ENCODE measurements at regions not wholly inside any gene's neighbourhood (a gene's known extent, or its start where the extent isn't known, plus 50 kb on each side); places are given as distances from the start of the nearest gene placed in this dataset.
"Not testable (repeated sequence)": the region's sequence is repeated elsewhere in the genome, so short reads cannot be mapped to it uniquely, and the experiment has no call there.

GRCh38 chr2:194382221-194382620 is 1274.8 kb upstream of the SLC39A10 start:
- Histone ChIP-seq H3K27me3 (no peaks in the 10 kb centered on the region), H3K9me3 (peaks cover 0 to 15% of the 10 kb centered on the region in 2 donors), H3K36me3 (no peaks in the 10 kb centered on the region), H3K4me3 (no peak overlapping the region), H3K27ac (no peak overlapping the region), H3K4me1 (no peaks in the 10 kb centered on the region)
- intact Hi-C loops (cut with DNase I; ENCODE audit: low total_unique reads), result no loop called here
- DNase-seq (ENCODE audit: low spot score in 2 of 2), result no peak
- TF ChIP-seq POLR2A (IDR thresholded peaks at IDR 0.05), result no peak
- no peak for TF ChIP-seq CTCF (IDR thresholded peaks at IDR 0.05)
- TF ChIP-seq POLR2AphosphoS5 (IDR thresholded peaks at IDR 0.05), result no peak

GRCh38 chr2:194380011-194380410 is 1277.0 kb upstream of the SLC39A10 start:
- intact Hi-C loops (cut with DNase I; ENCODE audit: low total_unique reads), result no loop called here
- no peak for TF ChIP-seq CTCF (IDR thresholded peaks at IDR 0.05)
- no peak for TF ChIP-seq POLR2AphosphoS5 (IDR thresholded peaks at IDR 0.05)
- no peak for TF ChIP-seq POLR2A (IDR thresholded peaks at IDR 0.05)
- H3K4me3 ChIP-seq, result no peak overlapping the region
- no peaks in the 10 kb centered on the region for H3K36me3 ChIP-seq
- no peak overlapping the region for H3K27ac ChIP-seq
- H3K4me1 ChIP-seq, result no peaks in the 10 kb centered on the region
- no peaks in the 10 kb centered on the region for H3K27me3 ChIP-seq
- no peak for DNase-seq (ENCODE audit: low spot score in 2 of 2)
- H3K9me3 ChIP-seq, result peaks cover 0 to 12% of the 10 kb centered on the region in 2 donors

GRCh38 chr2:194367390-194367789 is 1289.6 kb upstream of the SLC39A10 start:
- H3K27me3 ChIP-seq; DNase-seq (ENCODE audit: low spot score in 2 of 2); H3K4me1 ChIP-seq; H3K36me3 ChIP-seq; intact Hi-C loops (cut with DNase I; ENCODE audit: low total_unique reads); H3K4me3 ChIP-seq; H3K27ac ChIP-seq: not testable (repeated sequence)
- peaks cover 0 to 15% of the 10 kb centered on the region in 2 donors for H3K9me3 ChIP-seq

- no peak for DNase-seq (ENCODE audit: low spot score in 2 of 2)
- Histone ChIP-seq H3K4me1 (no peaks in the 10 kb centered on the region), H3K27me3 (no peaks in the 10 kb centered on the region), H3K9me3 (peaks cover 0 to 15% of the 10 kb centered on the region in 2 donors), H3K36me3 (no peaks in the 10 kb centered on the region), H3K27ac (no peak overlapping the region), H3K4me3 (no peak overlapping the region)
- TF ChIP-seq CTCF (IDR thresholded peaks at IDR 0.05), result no peak
- no peak for TF ChIP-seq POLR2AphosphoS5 (IDR thresholded peaks at IDR 0.05)
- no peak for TF ChIP-seq POLR2A (IDR thresholded peaks at IDR 0.05)
- intact Hi-C loops (cut with DNase I; ENCODE audit: low total_unique reads), result no loop called here
These were observed 1293.1 kb upstream of the SLC39A10 start for GRCh38 chr2:194363878-194364277.

GRCh38 chr2:194363295-194363694 is 1293.7 kb upstream of the SLC39A10 start:
- TF ChIP-seq POLR2AphosphoS5 (IDR thresholded peaks at IDR 0.05) (no peak), POLR2A (IDR thresholded peaks at IDR 0.05) (no peak), CTCF (IDR thresholded peaks at IDR 0.05) (no peak)
- Histone ChIP-seq H3K27me3 (no peaks in the 10 kb centered on the region), H3K9me3 (peaks cover 0 to 15% of the 10 kb centered on the region in 2 donors), H3K36me3 (no peaks in the 10 kb centered on the region), H3K27ac (no peak overlapping the region), H3K4me1 (no peaks in the 10 kb centered on the region), H3K4me3 (no peak overlapping the region)
- DNase-seq (ENCODE audit: low spot score in 2 of 2), result no peak
- intact Hi-C loops (cut with DNase I; ENCODE audit: low total_unique reads), result no loop called here

- H3K4me3 ChIP-seq, result no peak overlapping the region
- intact Hi-C loops (cut with DNase I; ENCODE audit: low total_unique reads), result no loop called here
- no peaks in the 10 kb centered on the region for H3K36me3 ChIP-seq
- no peaks in the 10 kb centered on the region for H3K27me3 ChIP-seq
- no peaks in the 10 kb centered on the region for H3K4me1 ChIP-seq
- no peak overlapping the region for H3K27ac ChIP-seq
- DNase-seq (ENCODE audit: low spot score in 2 of 2), result no peak
- TF ChIP-seq POLR2A (IDR thresholded peaks at IDR 0.05), result no peak
- no peak for TF ChIP-seq CTCF (IDR thresholded peaks at IDR 0.05)
- TF ChIP-seq POLR2AphosphoS5 (IDR thresholded peaks at IDR 0.05), result no peak
- no peaks in the 10 kb centered on the region for H3K9me3 ChIP-seq
These were observed 1304.5 kb upstream of the SLC39A10 start for GRCh38 chr2:194352505-194352904.

All from breast epithelium (tissue), 4 donors.